ENCODE measurements at regions not wholly inside any gene's neighbourhood (a gene's known extent, or its start where the extent isn't known, plus 50 kb on each side); places are given as distances from the start of the nearest gene placed in this dataset.

DNA sequence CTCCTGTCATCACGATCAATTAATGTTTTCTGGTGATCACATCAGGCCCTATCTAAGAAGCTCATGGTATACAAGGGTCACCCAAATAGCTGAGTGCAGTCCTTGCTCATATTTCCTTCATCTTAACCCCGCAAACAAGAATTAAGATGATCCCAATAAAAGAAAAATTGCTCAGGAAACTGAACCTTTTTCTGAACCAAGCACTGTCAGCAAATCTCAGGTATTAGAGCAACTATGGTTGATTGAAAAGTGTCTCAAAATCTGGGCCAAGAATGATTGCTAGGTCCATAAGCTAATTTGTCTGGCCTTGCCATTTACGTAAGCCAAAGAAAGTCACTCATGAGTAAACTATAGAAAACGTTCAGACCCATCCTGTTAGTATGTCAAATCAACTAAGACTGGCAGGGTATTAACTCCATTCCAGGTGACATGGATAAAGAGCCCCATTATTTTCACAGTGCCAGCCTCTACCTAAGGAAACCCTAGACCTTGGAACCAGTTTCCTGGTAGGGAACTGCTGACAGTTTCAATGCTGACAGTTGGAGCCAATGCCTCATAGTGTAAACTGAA is 209.3 kb downstream of the DEPDC1B start:
- H3K18ac ChIP-seq (ENCODE audit: low read length) = no peak overlapping the region
- no peaks in the 10 kb centered on the region for H3K4me1 ChIP-seq (ENCODE audit: control insufficient read depth, low read depth, low read length)
- WGBS (ENCODE audit: extremely low coverage, insufficient coverage, low lambda C conversion rate) = no CpG with 5 or more reads among the region's 4 CpGs
- no peaks in the 10 kb centered on the region for H3K79me1 ChIP-seq (ENCODE audit: low read length)
- no peak overlapping the region for H4K8ac ChIP-seq (ENCODE audit: low read depth, low read length)
- H3K4me2 ChIP-seq (ENCODE audit: low read length) = no peak overlapping the region
- DNase-seq = no peak
- H3K36me3 ChIP-seq (ENCODE audit: control insufficient read depth, insufficient read depth, low read length) = no peaks in the 10 kb centered on the region
- no peak overlapping the region for H3K56ac ChIP-seq (ENCODE audit: low read length)
- no peak overlapping the region for H3K4ac ChIP-seq (ENCODE audit: low read depth, low read length)
- H4K5ac ChIP-seq (ENCODE audit: low read length) = no peak overlapping the region
- no peak overlapping the region for H2BK15ac ChIP-seq (replicated peaks; ENCODE audit: low read depth)
- H2BK120ac ChIP-seq (ENCODE audit: low read depth, low read length) = no peak overlapping the region
- no peaks in the 10 kb centered on the region for H3K79me2 ChIP-seq (ENCODE audit: control insufficient read depth, insufficient read depth, low read length)
- no peak overlapping the region for H2AK5ac ChIP-seq (ENCODE audit: low read length)
- no peaks in the 10 kb centered on the region for H3K27me3 ChIP-seq (ENCODE audit: insufficient read depth, low read length, poor library complexity)
- H3K23ac ChIP-seq (ENCODE audit: low read length) = no peak overlapping the region
- no peak overlapping the region for H3K4me3 ChIP-seq (ENCODE audit: low read length)
- no peak overlapping the region for H2BK5ac ChIP-seq (ENCODE audit: low read length)
- no peak overlapping the region for H3K9ac ChIP-seq (ENCODE audit: low read length)
- no peak overlapping the region for H3K27ac ChIP-seq (ENCODE audit: low read depth, low read length)

DNA sequence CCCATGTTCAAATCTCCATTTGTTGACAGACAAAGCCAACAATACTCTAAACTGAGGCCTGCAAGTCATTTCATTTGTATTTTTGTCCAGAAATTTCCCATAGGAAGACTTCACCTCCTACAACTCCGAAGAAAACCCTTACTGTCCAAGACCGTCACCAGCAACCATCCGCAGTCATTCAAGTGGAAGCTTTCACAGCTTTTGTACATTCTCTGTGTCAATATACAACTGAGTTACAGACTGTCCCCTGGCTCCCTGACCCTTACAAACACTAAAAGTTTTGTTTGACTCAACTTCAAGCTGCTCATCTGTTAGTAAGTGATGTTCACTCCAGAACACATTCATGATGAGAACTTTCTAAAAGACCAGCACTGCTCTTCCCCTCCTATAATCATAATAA is 210.1 kb downstream of the DEPDC1B start:
- H3K27ac ChIP-seq (ENCODE audit: low read depth, low read length) = no peak overlapping the region
- H3K79me2 ChIP-seq (ENCODE audit: control insufficient read depth, insufficient read depth, low read length) = no peaks in the 10 kb centered on the region
- no peak overlapping the region for H3K4me3 ChIP-seq (ENCODE audit: low read length)
- H3K4me2 ChIP-seq (ENCODE audit: low read length) = no peak overlapping the region
- no peak overlapping the region for H3K4ac ChIP-seq (ENCODE audit: low read depth, low read length)
- no CpG with 5 or more reads among the region's 3 CpGs for WGBS (ENCODE audit: extremely low coverage, insufficient coverage, low lambda C conversion rate)
- H3K79me1 ChIP-seq (ENCODE audit: low read length) = no peaks in the 10 kb centered on the region
- H2BK120ac ChIP-seq (ENCODE audit: low read depth, low read length) = no peak overlapping the region
- H2AK5ac ChIP-seq (ENCODE audit: low read length) = no peak overlapping the region
- H4K5ac ChIP-seq (ENCODE audit: low read length) = no peak overlapping the region
- no peak overlapping the region for H2BK15ac ChIP-seq (replicated peaks; ENCODE audit: low read depth)
- H3K36me3 ChIP-seq (ENCODE audit: control insufficient read depth, insufficient read depth, low read length) = no peaks in the 10 kb centered on the region
- H3K18ac ChIP-seq (ENCODE audit: low read length) = no peak overlapping the region
- no peak for DNase-seq
- no peaks in the 10 kb centered on the region for H3K4me1 ChIP-seq (ENCODE audit: control insufficient read depth, low read depth, low read length)
- no peaks in the 10 kb centered on the region for H3K27me3 ChIP-seq (ENCODE audit: insufficient read depth, low read length, poor library complexity)
- no peak overlapping the region for H4K8ac ChIP-seq (ENCODE audit: low read depth, low read length)
- no peak overlapping the region for H3K9ac ChIP-seq (ENCODE audit: low read length)
- H2BK5ac ChIP-seq (ENCODE audit: low read length) = no peak overlapping the region
- no peak overlapping the region for H3K56ac ChIP-seq (ENCODE audit: low read length)
- no peak overlapping the region for H3K23ac ChIP-seq (ENCODE audit: low read length)

DNA sequence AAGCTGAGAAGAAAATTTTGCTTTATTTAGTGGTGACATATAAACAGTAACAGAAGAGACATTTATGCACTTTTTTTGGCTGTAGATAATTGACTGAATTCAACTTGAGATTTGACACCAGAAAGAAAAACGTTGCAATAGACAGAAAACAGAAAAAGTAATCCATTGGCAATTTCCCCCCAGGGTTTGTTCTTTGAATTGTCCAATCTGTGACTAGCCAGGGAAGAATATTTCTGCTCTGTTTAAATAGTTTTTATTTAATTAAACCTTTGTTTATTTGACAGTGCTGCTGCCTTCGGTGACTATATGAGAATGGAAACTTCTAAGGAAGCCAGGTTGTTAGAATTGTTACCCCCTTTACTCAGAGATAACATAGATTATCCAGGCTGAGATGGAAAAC is 210.6 kb downstream of the DEPDC1B start:
- no peak overlapping the region for H4K5ac ChIP-seq (ENCODE audit: low read length)
- H3K4me3 ChIP-seq (ENCODE audit: low read length) = no peak overlapping the region
- no peak overlapping the region for H4K8ac ChIP-seq (ENCODE audit: low read depth, low read length)
- no peaks in the 10 kb centered on the region for H3K79me1 ChIP-seq (ENCODE audit: low read length)
- H3K4me1 ChIP-seq (ENCODE audit: control insufficient read depth, low read depth, low read length) = no peaks in the 10 kb centered on the region
- H2BK15ac ChIP-seq (replicated peaks; ENCODE audit: low read depth) = no peak overlapping the region
- no peak overlapping the region for H3K18ac ChIP-seq (ENCODE audit: low read length)
- no peaks in the 10 kb centered on the region for H3K36me3 ChIP-seq (ENCODE audit: control insufficient read depth, insufficient read depth, low read length)
- DNase-seq = no peak
- no CpG with 5 or more reads among the region's 2 CpGs for WGBS (ENCODE audit: extremely low coverage, insufficient coverage, low lambda C conversion rate)
- H3K79me2 ChIP-seq (ENCODE audit: control insufficient read depth, insufficient read depth, low read length) = no peaks in the 10 kb centered on the region
- H3K27ac ChIP-seq (ENCODE audit: low read depth, low read length) = no peak overlapping the region
- H3K4ac ChIP-seq (ENCODE audit: low read depth, low read length) = no peak overlapping the region
- no peak overlapping the region for H2AK5ac ChIP-seq (ENCODE audit: low read length)
- H3K27me3 ChIP-seq (ENCODE audit: insufficient read depth, low read length, poor library complexity) = no peaks in the 10 kb centered on the region
- H2BK5ac ChIP-seq (ENCODE audit: low read length) = no peak overlapping the region
- no peak overlapping the region for H3K56ac ChIP-seq (ENCODE audit: low read length)
- H3K9ac ChIP-seq (ENCODE audit: low read length) = no peak overlapping the region
- no peak overlapping the region for H3K23ac ChIP-seq (ENCODE audit: low read length)
- no peak overlapping the region for H3K4me2 ChIP-seq (ENCODE audit: low read length)
- no peak overlapping the region for H2BK120ac ChIP-seq (ENCODE audit: low read depth, low read length)

DNA sequence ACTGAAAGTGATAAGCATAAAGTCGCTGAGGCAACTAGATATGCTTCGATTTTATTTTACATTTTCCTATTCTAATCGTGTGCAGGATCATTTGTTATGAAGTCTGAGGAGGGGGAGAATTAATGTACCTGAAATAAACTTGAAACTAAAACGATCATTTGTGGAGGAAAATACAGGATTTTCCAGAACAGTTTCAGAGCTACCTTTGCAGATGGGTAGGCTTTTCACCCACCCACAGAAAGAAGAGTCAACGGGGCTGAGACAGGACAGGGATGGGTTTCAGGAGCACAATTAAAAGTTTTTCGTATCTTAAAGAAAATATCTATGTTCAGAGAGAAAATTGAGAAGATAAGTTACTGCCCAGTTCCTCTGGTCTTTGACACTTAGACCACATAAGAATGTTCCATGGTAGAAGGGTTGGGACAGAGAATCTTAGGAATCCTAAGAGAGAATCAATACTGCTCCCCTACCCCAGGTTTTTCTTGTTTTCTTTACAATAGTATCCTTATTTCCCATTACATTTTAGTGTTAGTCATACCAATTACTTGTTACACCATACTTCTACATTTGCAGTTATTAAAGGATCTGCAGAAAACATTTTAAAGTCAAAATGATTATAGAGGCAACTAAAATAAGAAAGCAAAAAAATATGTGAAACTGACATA is 211.4 kb downstream of the DEPDC1B start:
- H3K79me1 ChIP-seq (ENCODE audit: low read length) = no peaks in the 10 kb centered on the region
- no peak for DNase-seq
- H2BK120ac ChIP-seq (ENCODE audit: low read depth, low read length) = no peak overlapping the region
- H2BK5ac ChIP-seq (ENCODE audit: low read length) = no peak overlapping the region
- no peak overlapping the region for H4K8ac ChIP-seq (ENCODE audit: low read depth, low read length)
- no peak overlapping the region for H3K4me2 ChIP-seq (ENCODE audit: low read length)
- H3K4me3 ChIP-seq (ENCODE audit: low read length) = no peak overlapping the region
- no peak overlapping the region for H2AK5ac ChIP-seq (ENCODE audit: low read length)
- H3K36me3 ChIP-seq (ENCODE audit: control insufficient read depth, insufficient read depth, low read length) = no peaks in the 10 kb centered on the region
- no peak overlapping the region for H4K5ac ChIP-seq (ENCODE audit: low read length)
- H3K4ac ChIP-seq (ENCODE audit: low read depth, low read length) = no peak overlapping the region
- H2BK15ac ChIP-seq (replicated peaks; ENCODE audit: low read depth) = no peak overlapping the region
- H3K9ac ChIP-seq (ENCODE audit: low read length) = no peak overlapping the region
- no CpG with 5 or more reads among the region's 6 CpGs for WGBS (ENCODE audit: extremely low coverage, insufficient coverage, low lambda C conversion rate)
- no peak overlapping the region for H3K18ac ChIP-seq (ENCODE audit: low read length)
- H3K4me1 ChIP-seq (ENCODE audit: control insufficient read depth, low read depth, low read length) = no peaks in the 10 kb centered on the region
- no peak overlapping the region for H3K27ac ChIP-seq (ENCODE audit: low read depth, low read length)
- H3K79me2 ChIP-seq (ENCODE audit: control insufficient read depth, insufficient read depth, low read length) = no peaks in the 10 kb centered on the region
- no peak overlapping the region for H3K23ac ChIP-seq (ENCODE audit: low read length)
- H3K56ac ChIP-seq (ENCODE audit: low read length) = no peak overlapping the region
- H3K27me3 ChIP-seq (ENCODE audit: insufficient read depth, low read length, poor library complexity) = no peaks in the 10 kb centered on the region

DNA sequence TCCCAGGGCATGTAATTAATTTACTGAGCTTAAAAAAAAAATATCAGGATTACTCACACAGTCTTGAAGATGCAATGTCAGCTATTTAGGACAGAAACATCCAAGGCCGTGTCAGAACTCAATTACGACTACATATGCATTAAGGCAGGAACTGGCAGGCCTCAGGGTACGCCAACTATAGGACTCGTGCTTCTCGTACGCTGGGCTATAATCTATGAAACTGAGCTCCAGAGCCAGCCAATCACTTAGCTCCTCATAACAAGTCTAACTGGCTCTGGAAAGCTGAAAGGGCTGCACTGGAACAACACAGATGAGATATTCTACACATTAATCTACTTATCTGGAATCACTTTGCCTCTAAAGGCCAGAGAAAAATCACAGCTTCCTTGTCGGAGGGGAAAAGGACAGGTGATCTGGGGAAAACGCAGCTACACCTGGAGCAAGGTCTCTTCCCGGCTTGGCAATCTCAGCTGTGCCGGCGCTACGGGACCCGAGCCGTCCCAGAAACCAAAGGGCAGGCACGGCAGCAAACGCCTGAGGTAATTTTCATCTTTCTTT is 212.0 kb downstream of the DEPDC1B start:
- H4K8ac ChIP-seq (ENCODE audit: low read depth, low read length) = no peak overlapping the region
- no peak overlapping the region for H2AK5ac ChIP-seq (ENCODE audit: low read length)
- no peak overlapping the region for H2BK120ac ChIP-seq (ENCODE audit: low read depth, low read length)
- no peaks in the 10 kb centered on the region for H3K79me2 ChIP-seq (ENCODE audit: control insufficient read depth, insufficient read depth, low read length)
- no peak overlapping the region for H3K18ac ChIP-seq (ENCODE audit: low read length)
- H3K4me2 ChIP-seq (ENCODE audit: low read length) = no peak overlapping the region
- H3K27me3 ChIP-seq (ENCODE audit: insufficient read depth, low read length, poor library complexity) = no peaks in the 10 kb centered on the region
- no peak overlapping the region for H2BK5ac ChIP-seq (ENCODE audit: low read length)
- no peak for DNase-seq
- H3K79me1 ChIP-seq (ENCODE audit: low read length) = no peaks in the 10 kb centered on the region
- no peak overlapping the region for H3K9ac ChIP-seq (ENCODE audit: low read length)
- H4K5ac ChIP-seq (ENCODE audit: low read length) = no peak overlapping the region
- H3K23ac ChIP-seq (ENCODE audit: low read length) = no peak overlapping the region
- H3K27ac ChIP-seq (ENCODE audit: low read depth, low read length) = no peak overlapping the region
- H2BK15ac ChIP-seq (replicated peaks; ENCODE audit: low read depth) = no peak overlapping the region
- H3K36me3 ChIP-seq (ENCODE audit: control insufficient read depth, insufficient read depth, low read length) = no peaks in the 10 kb centered on the region
- WGBS (ENCODE audit: extremely low coverage, insufficient coverage, low lambda C conversion rate) = no CpG with 5 or more reads among the region's 16 CpGs
- H3K4ac ChIP-seq (ENCODE audit: low read depth, low read length) = no peak overlapping the region
- H3K56ac ChIP-seq (ENCODE audit: low read length) = no peak overlapping the region
- no peak overlapping the region for H3K4me3 ChIP-seq (ENCODE audit: low read length)
- no peaks in the 10 kb centered on the region for H3K4me1 ChIP-seq (ENCODE audit: control insufficient read depth, low read depth, low read length)

DNA sequence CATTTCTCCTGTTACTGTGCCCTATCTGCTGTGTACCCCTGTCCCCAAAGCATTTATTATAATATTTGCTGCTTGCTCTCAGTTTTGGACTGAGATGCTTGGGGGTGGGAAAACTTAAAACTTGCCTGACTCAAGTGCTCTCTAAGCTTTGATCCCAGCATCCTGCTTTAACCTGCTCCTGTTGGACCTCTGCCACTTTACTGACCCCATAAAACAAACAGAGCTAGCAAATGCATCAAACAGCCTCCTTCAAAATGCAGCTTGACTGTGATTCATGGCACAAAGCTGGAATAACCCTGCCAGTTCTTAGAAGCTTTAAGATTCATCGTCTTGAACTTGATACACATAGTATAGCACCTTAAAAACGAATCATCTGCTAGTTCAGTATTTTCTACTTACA is 212.5 kb downstream of the DEPDC1B start:
- Histone ChIP-seq H3K4me2 (ENCODE audit: low read length) (no peak overlapping the region), H2AK5ac (ENCODE audit: low read length) (no peak overlapping the region), H3K27me3 (ENCODE audit: insufficient read depth, low read length, poor library complexity) (no peaks in the 10 kb centered on the region), H3K9ac (ENCODE audit: low read length) (no peak overlapping the region), H3K4ac (ENCODE audit: low read depth, low read length) (no peak overlapping the region), H2BK15ac (replicated peaks; ENCODE audit: low read depth) (no peak overlapping the region), H4K5ac (ENCODE audit: low read length) (no peak overlapping the region), H4K8ac (ENCODE audit: low read depth, low read length) (no peak overlapping the region), H3K56ac (ENCODE audit: low read length) (no peak overlapping the region), H3K23ac (ENCODE audit: low read length) (no peak overlapping the region), H3K4me3 (ENCODE audit: low read length) (no peak overlapping the region), H3K36me3 (ENCODE audit: control insufficient read depth, insufficient read depth, low read length) (no peaks in the 10 kb centered on the region), H3K79me2 (ENCODE audit: control insufficient read depth, insufficient read depth, low read length) (no peaks in the 10 kb centered on the region), H3K18ac (ENCODE audit: low read length) (no peak overlapping the region), H3K4me1 (ENCODE audit: control insufficient read depth, low read depth, low read length) (no peaks in the 10 kb centered on the region), H3K27ac (ENCODE audit: low read depth, low read length) (no peak overlapping the region), H3K79me1 (ENCODE audit: low read length) (no peaks in the 10 kb centered on the region), H2BK5ac (ENCODE audit: low read length) (no peak overlapping the region), H2BK120ac (ENCODE audit: low read depth, low read length) (no peak overlapping the region)
- DNase-seq = no peak
- WGBS (ENCODE audit: extremely low coverage, insufficient coverage, low lambda C conversion rate) = no CpG with 5 or more reads among the region's 2 CpGs
